Cardiac muscle cell (in vitro differentiated cells and primary cell): ENCODE measurements at regions not wholly inside any gene's neighbourhood (a gene's known extent, or its start where the extent isn't known, plus 50 kb on each side); places are given as distances from the start of the nearest gene placed in this dataset.

ENCODE experiments used
- DNase-seq, 2 donors: peaks; one replicate each; pipeline versions ENCODE4 v3.0.0 to v3.0.0-alpha.2; 2010 to 2017; ENCODE audit warnings: low read depth in 1 of 2, low spot score in 1 of 2
- H3K27ac ChIP-seq: fragments of 200-600 bp; sonication (generic); 2 replicates; pipeline ENCODE4 v1.5.1; 2016
- H3K27me3 ChIP-seq: fragments of 200-600 bp; sonication (generic); 2 replicates; pipeline ENCODE4 v1.6.0; 2016; ENCODE audit warnings: control low read depth
- H3K36me3 ChIP-seq: fragments of 200-600 bp; sonication (generic); 2 replicates; pipeline ENCODE4 v1.5.1; 2016; ENCODE audit warnings: control low read depth
- H3K4me1 ChIP-seq: fragments of 200-600 bp; sonication (generic); 2 replicates; pipeline ENCODE4 v1.8.1; 2017; ENCODE audit warnings: low read depth, mild to moderate bottlenecking, mixed run types
- H3K4me3 ChIP-seq: fragments of 200-600 bp; sonication (generic); 2 replicates; pipeline ENCODE4 v1.5.1; 2016; ENCODE audit warnings: mild to moderate bottlenecking
- H3K9me3 ChIP-seq: fragments of 200-600 bp; sonication (generic); 2 replicates; pipeline ENCODE4 v1.5.1; 2017; ENCODE audit warnings: low read depth, mild to moderate bottlenecking, control low read depth
- CTCF ChIP-seq: IDR thresholded peaks from 2 replicates; pipeline ENCODE4 v1.5.1; 2012; ENCODE audit warnings: low read depth, mild to moderate bottlenecking, low read length

- Histone ChIP-seq H3K27ac (no peak overlapping the region), H3K9me3 (no peaks in the 10 kb centered on the region), H3K4me1 (no peaks in the 10 kb centered on the region), H3K4me3 (no peak overlapping the region), H3K27me3 (no peaks in the 10 kb centered on the region), H3K36me3 (no peaks in the 10 kb centered on the region)
- no peak for TF ChIP-seq CTCF
- DNase-seq = peak in 1 of 2 donors; percentile 94
These were observed 226.7 kb upstream of the IPO5 start for GRCh38 chr13:97726664-97727280.

GRCh38 chr13:97727991-97728390 is 225.5 kb upstream of the IPO5 start:
- Histone ChIP-seq H3K4me1 (no peaks in the 10 kb centered on the region), H3K9me3 (no peaks in the 10 kb centered on the region), H3K27ac (no peak overlapping the region), H3K36me3 (no peaks in the 10 kb centered on the region), H3K27me3 (no peaks in the 10 kb centered on the region), H3K4me3 (no peak overlapping the region)
- DNase-seq = no peak
- no peak for TF ChIP-seq CTCF

GRCh38 chr13:97736436-97736835 is 217.0 kb upstream of the IPO5 start:
- Histone ChIP-seq H3K36me3 (no peaks in the 10 kb centered on the region), H3K4me1 (no peaks in the 10 kb centered on the region), H3K4me3 (no peak overlapping the region), H3K27ac (no peak overlapping the region), H3K27me3 (no peaks in the 10 kb centered on the region), H3K9me3 (no peaks in the 10 kb centered on the region)
- no peak for TF ChIP-seq CTCF
- DNase-seq = no peak

- Histone ChIP-seq H3K4me1 (peaks cover 3% of the 10 kb centered on the region), H3K4me3 (no peak overlapping the region), H3K27ac (no peak overlapping the region), H3K9me3 (no peaks in the 10 kb centered on the region), H3K27me3 (no peaks in the 10 kb centered on the region), H3K36me3 (no peaks in the 10 kb centered on the region)
- DNase-seq = no peak
- no peak for TF ChIP-seq CTCF
These were observed 211.4 kb upstream of the IPO5 start for GRCh38 chr13:97742084-97742483.

GRCh38 chr13:97743938-97744337 is 209.5 kb upstream of the IPO5 start:
- DNase-seq = peak in 1 of 2 donors; percentile 78
- no peak for TF ChIP-seq CTCF
- Histone ChIP-seq H3K36me3 (no peaks in the 10 kb centered on the region), H3K27me3 (no peaks in the 10 kb centered on the region), H3K9me3 (no peaks in the 10 kb centered on the region), H3K4me1 (peaks cover 3% of the 10 kb centered on the region), H3K4me3 (no peak overlapping the region), H3K27ac (no peak overlapping the region)
